HepG2 (cell line): ENCODE measurements at regions not wholly inside any gene's neighbourhood (a gene's known extent, or its start where the extent isn't known, plus 50 kb on each side); places are given as distances from the start of the nearest gene placed in this dataset.

Experiments used
- ATAC-seq: fragments of 200-7000 bp; cut with Tn5 transposase; 3 replicates; pipeline ENCODE4 v1.9.1; 2020; ENCODE audit warnings: mild to moderate bottlenecking, moderate library complexity
- BruUV-seq: library from RNA; stranded (reverse); fragments of 400-500 nt; replicated peaks from 2 replicates; lab custom pipeline; 2021; lab: Mats Ljungman, UMichigan
- CTCF ChIA-PET: fragments of 300-600 bp; formaldehyde crosslinking; extraction: SDS; loops from one replicate; lab custom pipeline; 2021; ENCODE audit warnings: low total read pairs, inconsistent platforms, low intra/inter-chr PET ratio; lab: Yijun Ruan, JAX
- POLR2A ChIA-PET: fragments of 350-600 bp; sonication (Branson Sonifier 250); formaldehyde crosslinking; loops from one replicate; lab custom pipeline; 2020; ENCODE audit warnings: antibody characterized with exemption, inconsistent platforms; lab: Yijun Ruan, JAX
- DNase-seq: peaks from one replicate; pipeline ENCODE4 v3.0.0-alpha.2; 2015; ENCODE audit warnings: low spot score
- FAIRE-seq: peaks from 3 replicates; lab custom pipeline; 2011; peaks lifted over from hg19 to GRCh38; lab: Jason Lieb, UNC
- H2AFZ ChIP-seq: one replicate; pipeline ENCODE4 v1.6.1; 2011; ENCODE audit warnings: low read length, inconsistent platforms
- H3K27ac ChIP-seq: fragments of 300-600 bp; 3 replicates; pipeline ENCODE4 v1.8.0; 2011; ENCODE audit warnings: mixed run types, mild to moderate bottlenecking, mixed read lengths, low read length, inconsistent platforms; ENCODE audit not compliant: insufficient read depth; ENCODE audit errors: extremely low read length
- H3K27me3 ChIP-seq, 2 experiments: fragments of 200-600 bp in 1 of 2; 2 replicates in 1 of 2; 3 replicates in 1 of 2; pipeline versions ENCODE4 v1.6.0 to v1.8.0; 2011; ENCODE audit warnings: low read length in 2 of 2, mild to moderate bottlenecking in 2 of 2, moderate library complexity in 2 of 2, inconsistent platforms in 1 of 2; ENCODE audit not compliant: insufficient read depth in 2 of 2, control insufficient read depth in 1 of 2
- H3K36me3 ChIP-seq, 2 experiments: fragments of 200-600 bp in 1 of 2; replicated peaks in 1 of 2; 2 replicates in 1 of 2; 3 replicates in 1 of 2; pipeline versions ENCODE4 v1.5.1 to v1.8.0; 2011; ENCODE audit warnings: low read length in 2 of 2, inconsistent platforms in 1 of 2; ENCODE audit not compliant: insufficient read depth in 2 of 2, control insufficient read depth in 1 of 2
- H3K4me1 ChIP-seq: 2 replicates; pipeline ENCODE4 v1.5.1; 2012; ENCODE audit warnings: low read length, inconsistent platforms; ENCODE audit not compliant: insufficient read depth
- H3K4me2 ChIP-seq: 2 replicates; pipeline ENCODE4 v1.6.0; 2011; ENCODE audit warnings: low read depth, low read length, inconsistent platforms
- H3K4me3 ChIP-seq, 3 experiments: fragments of 200-600 bp in 1 of 3; sonication (generic), shearing (Covaris generic) in 1 of 3; replicated peaks in 1 of 3; 2 replicates each; pipeline ENCODE4 v1.5.1; 2011 to 2016; ENCODE audit warnings: low read length in 3 of 3, inconsistent platforms in 2 of 3, low read depth in 2 of 3, mild to moderate bottlenecking in 2 of 3, control low read depth in 1 of 3, mixed read lengths in 1 of 3; ENCODE audit not compliant: insufficient read depth in 1 of 3
- H3K79me2 ChIP-seq: one replicate; pipeline ENCODE4 v1.6.1; 2011; ENCODE audit warnings: low read length, inconsistent platforms; ENCODE audit not compliant: insufficient read depth
- H3K9ac ChIP-seq: 2 replicates; pipeline ENCODE4 v1.6.0; 2011; ENCODE audit warnings: mild to moderate bottlenecking, low read depth, low read length, inconsistent platforms; ENCODE audit not compliant: insufficient read depth
- H3K9me3 ChIP-seq: 2 replicates; pipeline ENCODE4 v1.5.1; 2012; ENCODE audit warnings: mild to moderate bottlenecking, low read length
- H4K20me1 ChIP-seq: 2 replicates; pipeline ENCODE4 v1.6.0; 2011; ENCODE audit warnings: inconsistent platforms, mild to moderate bottlenecking, low read length, moderate library complexity; ENCODE audit not compliant: insufficient read depth
- CENPX ChIP-seq: sonication (generic); formaldehyde crosslinking; IDR thresholded peaks from 2 replicates; pipeline ENCODE4 v1.9.0; 2021; ENCODE audit warnings: mild to moderate bottlenecking, missing genetic modification reagents, moderate library complexity
- KAT8 ChIP-seq: IDR thresholded peaks from 2 replicates; pipeline ENCODE4 v1.6.1; 2016; ENCODE audit warnings: missing genetic modification reagents, missing compliant biosample characterization
- MAF1 ChIP-seq: sonication (generic); formaldehyde crosslinking; IDR thresholded peaks from 2 replicates; pipeline ENCODE4 v1.5.0; 2020; ENCODE audit warnings: missing genetic modification reagents, borderline replicate concordance
- THAP11 ChIP-seq: IDR thresholded peaks from 2 replicates; pipeline ENCODE4 v1.6.1; 2016; ENCODE audit warnings: missing biosample characterization, missing genetic modification reagents
- ZNF431 ChIP-seq: sonication (generic); formaldehyde crosslinking; IDR thresholded peaks from 2 replicates; pipeline ENCODE4 v1.9.0; 2022; ENCODE audit warnings: missing genetic modification reagents, low read depth, mild to moderate bottlenecking, borderline replicate concordance
- ZNF773 ChIP-seq: sonication (generic); formaldehyde crosslinking; IDR thresholded peaks from 2 replicates; pipeline ENCODE4 v1.4.0; 2020; ENCODE audit warnings: missing genetic modification reagents, borderline replicate concordance
- WGBS: methylation state at CpG from one replicate; pipeline ENCODE4 v1.1.6; 2017; ENCODE audit warnings: low lambda C conversion rate; 5-methylcytosine and 5-hydroxymethylcytosine counted together
- in situ Hi-C: cut with HindIII; loops from 2 replicates; pipeline ENCODE4 v1.10.0; 2017; ENCODE audit warnings: low pct_unique_long_range_greater_than_20kb; ENCODE audit not compliant: extremely low pct_ligation_motif_present
- intact Hi-C: fragments of 100-400 bp; cut with micrococcal nuclease; formaldehyde crosslinking; loops from one replicate; pipeline ENCODE4 v1.10.0; 2022; ENCODE audit not compliant: unreplicated experiment
- TF ChIP-seq, protein P1 (sequence below): sonication (generic); formaldehyde crosslinking; IDR thresholded peaks from 2 replicates; pipeline ENCODE4 v1.8.1; 2022; ENCODE audit warnings: mild to moderate bottlenecking, missing genetic modification reagents
- TF ChIP-seq, protein P2 (sequence below): fragments of 450-650 bp; IDR thresholded peaks from 2 replicates; pipeline ENCODE4 v1.6.1; 2017

DNA sequence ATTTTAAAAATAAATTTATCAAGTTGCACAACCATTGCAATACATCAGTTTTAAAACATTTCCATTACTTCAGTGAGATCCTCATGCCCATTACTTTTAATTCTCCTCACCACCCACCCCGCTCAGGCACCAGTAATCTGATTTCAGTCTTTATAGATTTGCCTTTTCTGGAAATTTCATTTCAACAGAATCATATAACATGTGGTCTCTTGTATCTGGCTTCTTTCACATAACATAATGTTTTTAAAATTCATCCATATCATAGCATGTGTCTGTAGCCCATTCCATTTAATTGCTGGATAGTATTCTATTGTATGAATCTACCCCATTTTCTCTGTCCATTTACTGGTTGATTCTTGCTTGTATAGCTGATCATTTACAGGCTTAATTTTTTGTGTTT, 110.3 kb upstream of the TMEM108 start:
- intact Hi-C loops: no loop called here
- TF ChIP-seq ZNF431 (no peak), MAF1 (CRISPR knock-in tag) (no peak), KAT8 (CRISPR knock-in tag) (no peak), THAP11 (CRISPR knock-in tag) (no peak), CENPX (CRISPR knock-in tag) (no peak), ZNF773 (no peak)
- TF ChIP-seq, protein P1, sequence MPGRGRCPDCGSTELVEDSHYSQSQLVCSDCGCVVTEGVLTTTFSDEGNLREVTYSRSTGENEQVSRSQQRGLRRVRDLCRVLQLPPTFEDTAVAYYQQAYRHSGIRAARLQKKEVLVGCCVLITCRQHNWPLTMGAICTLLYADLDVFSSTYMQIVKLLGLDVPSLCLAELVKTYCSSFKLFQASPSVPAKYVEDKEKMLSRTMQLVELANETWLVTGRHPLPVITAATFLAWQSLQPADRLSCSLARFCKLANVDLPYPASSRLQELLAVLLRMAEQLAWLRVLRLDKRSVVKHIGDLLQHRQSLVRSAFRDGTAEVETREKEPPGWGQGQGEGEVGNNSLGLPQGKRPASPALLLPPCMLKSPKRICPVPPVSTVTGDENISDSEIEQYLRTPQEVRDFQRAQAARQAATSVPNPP (CRISPR knock-in tag): no peak
- TF ChIP-seq, protein P2, sequence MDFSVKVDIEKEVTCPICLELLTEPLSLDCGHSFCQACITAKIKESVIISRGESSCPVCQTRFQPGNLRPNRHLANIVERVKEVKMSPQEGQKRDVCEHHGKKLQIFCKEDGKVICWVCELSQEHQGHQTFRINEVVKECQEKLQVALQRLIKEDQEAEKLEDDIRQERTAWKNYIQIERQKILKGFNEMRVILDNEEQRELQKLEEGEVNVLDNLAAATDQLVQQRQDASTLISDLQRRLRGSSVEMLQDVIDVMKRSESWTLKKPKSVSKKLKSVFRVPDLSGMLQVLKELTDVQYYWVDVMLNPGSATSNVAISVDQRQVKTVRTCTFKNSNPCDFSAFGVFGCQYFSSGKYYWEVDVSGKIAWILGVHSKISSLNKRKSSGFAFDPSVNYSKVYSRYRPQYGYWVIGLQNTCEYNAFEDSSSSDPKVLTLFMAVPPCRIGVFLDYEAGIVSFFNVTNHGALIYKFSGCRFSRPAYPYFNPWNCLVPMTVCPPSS: no peak
- no peaks in the 10 kb centered on the region for H4K20me1 ChIP-seq

More for the DNA sequence above, 110.3 kb upstream of the TMEM108 start:
- no peaks in the 10 kb centered on the region for H3K79me2 ChIP-seq
- H3K36me3 ChIP-seq: no peaks in the 10 kb centered on the region
- no TSS peak for BruUV-seq
- no peak overlapping the region for H3K9ac ChIP-seq
- in situ Hi-C loops: no loop called here
- no peaks in the 10 kb centered on the region for H3K9me3 ChIP-seq
- DNase-seq: no peak
- no peaks in the 10 kb centered on the region for H3K27me3 ChIP-seq
- CTCF ChIA-PET: no interaction called here
- WGBS: 8% methylated on average over 1 of the region's 1 CpG
- no peak overlapping the region for H3K4me2 ChIP-seq
- H3K27ac ChIP-seq: no peak overlapping the region
- no peak overlapping the region for H2AFZ ChIP-seq
- H3K4me3 ChIP-seq: no peak overlapping the region
- no peak for FAIRE-seq
- H3K4me1 ChIP-seq: no peaks in the 10 kb centered on the region
- no peak for ATAC-seq
- POLR2A ChIA-PET: no interaction called here
